Testis (tissue), 2 donors: ENCODE measurements at regions not wholly inside any gene's neighbourhood (a gene's known extent, or its start where the extent isn't known, plus 50 kb on each side); places are given as distances from the start of the nearest gene placed in this dataset.

Experiments
- DNase-seq: peaks from one replicate; pipeline ENCODE4 v3.0.0-alpha.2; 2019
- H3K27ac ChIP-seq, 2 donors: fragments of 200-600 bp; sonication (generic); one replicate each; pipeline ENCODE4 v1.5.1; 2019
- H3K27me3 ChIP-seq: fragments of 200-600 bp; sonication (generic); one replicate; pipeline ENCODE4 v1.5.1; 2019
- H3K36me3 ChIP-seq: fragments of 200-600 bp; sonication (generic); one replicate; pipeline ENCODE4 v1.5.1; 2017; ENCODE audit warnings: low read depth; ENCODE audit errors: missing control alignments
- H3K4me1 ChIP-seq: fragments of 200-600 bp; sonication (generic); one replicate; pipeline ENCODE4 v1.5.1; 2019
- H3K4me3 ChIP-seq, 2 donors: fragments of 200-600 bp; sonication (generic); one replicate each; pipeline ENCODE4 v1.5.1; 2017 to 2019
- H3K9me3 ChIP-seq: fragments of 200-600 bp; sonication (generic); one replicate; pipeline ENCODE4 v1.5.1; 2017
- CTCF ChIP-seq, 3 experiments: fragments of 450-650 bp in 2 of 3; fragments of 200-600 bp in 1 of 3; sonication (generic) in 1 of 3; IDR thresholded peaks; one replicate each; pipeline ENCODE4 v1.5.1; 2016 to 2019; ENCODE audit warnings: antibody characterized with exemption in 3 of 3, mild to moderate bottlenecking in 2 of 3, moderate library complexity in 1 of 3
- POLR2A ChIP-seq: fragments of 450-650 bp; IDR thresholded peaks from one replicate; pipeline ENCODE4 v1.6.1; 2017; ENCODE audit warnings: antibody characterized with exemption, mild to moderate bottlenecking, moderate library complexity
- WGBS, 2 donors: methylation state at CpG; one replicate each; pipeline ENCODE4 v1.1.5; 2018; 5-methylcytosine and 5-hydroxymethylcytosine counted together
- intact Hi-C: fragments of 100-400 bp; cut with DNase I; formaldehyde crosslinking; loops from one replicate; pipeline ENCODE4 v1.15.1; 2023; ENCODE audit warnings: low total_unique reads

GRCh38 chr12:87794854-87795253, 234.3 kb downstream of the C12orf50 start:
- H3K36me3 ChIP-seq, result no peaks in the 10 kb centered on the region
- H3K27me3 ChIP-seq, result no peaks in the 10 kb centered on the region
- H3K9me3 ChIP-seq, result no peaks in the 10 kb centered on the region
- no peak overlapping the region for H3K4me3 ChIP-seq
- no peaks in the 10 kb centered on the region for H3K4me1 ChIP-seq
- no peak overlapping the region for H3K27ac ChIP-seq
- TF ChIP-seq POLR2A, result no peak
- TF ChIP-seq CTCF (IDR thresholded peaks at IDR 0.05), result no peak
- WGBS, 2 donors, result 81 to 90% methylated on average over 1 of the region's 1 CpG
- no peak for DNase-seq
- intact Hi-C loops, result no loop called here

GRCh38 chr12:87793131-87793530, 236.1 kb downstream of the C12orf50 start:
- Histone ChIP-seq H3K27ac (no peak overlapping the region), H3K4me1 (no peaks in the 10 kb centered on the region), H3K27me3 (no peaks in the 10 kb centered on the region), H3K36me3 (no peaks in the 10 kb centered on the region), H3K4me3 (no peak overlapping the region), H3K9me3 (no peaks in the 10 kb centered on the region)
- DNase-seq, result no peak
- TF ChIP-seq CTCF (IDR thresholded peaks at IDR 0.05) (no peak), POLR2A (no peak)
- intact Hi-C loops, result no loop called here
- 53 to 58% methylated on average over 2 of the region's 2 CpGs for WGBS, 2 donors

- Histone ChIP-seq H3K9me3 (no peaks in the 10 kb centered on the region), H3K4me1 (no peaks in the 10 kb centered on the region), H3K36me3 (no peaks in the 10 kb centered on the region), H3K27ac (no peak overlapping the region), H3K4me3 (peak overlapping the region; percentile 29 to 35), H3K27me3 (no peaks in the 10 kb centered on the region)
- 50 to 83% methylated on average over 20 to 21 of the region's 21 CpGs for WGBS, 2 donors
- intact Hi-C loops, result no loop called here
- TF ChIP-seq POLR2A, result no peak
- TF ChIP-seq CTCF (IDR thresholded peaks at IDR 0.05), result no peak
- peak; percentile 69 for DNase-seq
These were observed 244.9 kb downstream of the C12orf50 start for GRCh38 chr12:87784350-87784749.

- no peak for DNase-seq
- Histone ChIP-seq H3K4me3 (no peak overlapping the region), H3K4me1 (no peaks in the 10 kb centered on the region), H3K27ac (no peak overlapping the region), H3K9me3 (no peaks in the 10 kb centered on the region), H3K36me3 (no peaks in the 10 kb centered on the region), H3K27me3 (no peaks in the 10 kb centered on the region)
- 64 to 77% methylated on average over 8 of the region's 8 CpGs for WGBS, 2 donors
- TF ChIP-seq POLR2A (no peak), CTCF (IDR thresholded peaks at IDR 0.05) (no peak)
- intact Hi-C loops, result no loop called here
These were observed 245.7 kb downstream of the C12orf50 start for GRCh38 chr12:87783467-87783866.

GRCh38 chr12:87782838-87783237, 246.4 kb downstream of the C12orf50 start:
- Histone ChIP-seq H3K4me1 (no peaks in the 10 kb centered on the region), H3K27me3 (no peaks in the 10 kb centered on the region), H3K27ac (no peak overlapping the region), H3K36me3 (no peaks in the 10 kb centered on the region), H3K9me3 (no peaks in the 10 kb centered on the region), H3K4me3 (no peak overlapping the region)
- DNase-seq, result no peak
- intact Hi-C loops, result no loop called here
- 78 to 79% methylated on average over 3 of the region's 3 CpGs for WGBS, 2 donors
- TF ChIP-seq CTCF (IDR thresholded peaks at IDR 0.05), result no peak
- no peak for TF ChIP-seq POLR2A
